A673 (cell line): ENCODE measurements at regions not wholly inside any gene's neighbourhood (a gene's known extent, or its start where the extent isn't known, plus 50 kb on each side); places are given as distances from the start of the nearest gene placed in this dataset.

ENCODE experiments used
- BruUV-seq: library from RNA; stranded (reverse); fragments of 400-500 nt; replicated peaks from 2 replicates; lab custom pipeline; 2021; lab: Mats Ljungman, UMichigan
- CTCF ChIA-PET: fragments of 300-600 bp; sonication (Branson Sonifier 250); formaldehyde crosslinking; loops from one replicate; lab custom pipeline; 2022; ENCODE audit warnings: antibody characterized with exemption; lab: Charles Lee
- POLR2A ChIA-PET: fragments of 300-600 bp; sonication (Branson Sonifier 250); formaldehyde crosslinking; loops from one replicate; lab custom pipeline; 2022; ENCODE audit warnings: antibody characterized with exemption; ENCODE audit not compliant: low non-redundant PET; lab: Charles Lee
- DNase-seq: peaks from one replicate; pipeline ENCODE4 v3.0.0-alpha.2; 2015; ENCODE audit warnings: low spot score
- H3K27ac ChIP-seq: fragments of 200-600 bp; sonication (generic); 2 replicates; pipeline ENCODE4 v1.5.1; 2016; ENCODE audit warnings: mixed run types, low read depth, mild to moderate bottlenecking, mixed read lengths, antibody characterized with exemption, low read length; ENCODE audit not compliant: poor library complexity, severe bottlenecking
- H3K27me3 ChIP-seq: fragments of 200-600 bp; sonication (generic); replicated peaks from 2 replicates; pipeline ENCODE4 v1.6.1; 2017; ENCODE audit warnings: mixed run types, low read depth, mild to moderate bottlenecking, mixed read lengths, antibody characterized with exemption, low read length; ENCODE audit not compliant: insufficient read depth, poor library complexity
- H3K36me3 ChIP-seq: fragments of 200-600 bp; sonication (generic); 2 replicates; pipeline ENCODE4 v1.6.1; 2016; ENCODE audit warnings: mixed run types, mild to moderate bottlenecking, mixed read lengths, antibody characterized with exemption, low read length; ENCODE audit not compliant: insufficient read depth, poor library complexity, severe bottlenecking
- H3K4me1 ChIP-seq: fragments of 200-600 bp; sonication (generic); 2 replicates; pipeline ENCODE4 v1.6.1; 2017; ENCODE audit warnings: mixed run types, mild to moderate bottlenecking, mixed read lengths, antibody characterized with exemption, low read length; ENCODE audit not compliant: insufficient read depth, poor library complexity, severe bottlenecking
- H3K4me3 ChIP-seq: fragments of 200-600 bp; sonication (generic); 2 replicates; pipeline ENCODE4 v1.5.1; 2016; ENCODE audit warnings: low read depth, mixed run types, mild to moderate bottlenecking, mixed read lengths, low read length; ENCODE audit not compliant: poor library complexity, severe bottlenecking
- H3K9me3 ChIP-seq: fragments of 200-600 bp; sonication (generic); 2 replicates; pipeline ENCODE4 v1.6.1; 2016; ENCODE audit warnings: mixed run types, low read depth, mild to moderate bottlenecking, mixed read lengths, antibody characterized with exemption, low read length; ENCODE audit not compliant: poor library complexity, severe bottlenecking
- EZH2 ChIP-seq: fragments of 200-600 bp; sonication (generic); IDR thresholded peaks from 2 replicates; pipeline ENCODE4 v1.6.1; 2017; ENCODE audit warnings: borderline replicate concordance, low read depth, mild to moderate bottlenecking, mixed read lengths, antibody characterized with exemption, low read length; ENCODE audit not compliant: poor library complexity, severe bottlenecking
- intact Hi-C: fragments of 100-400 bp; cut with micrococcal nuclease; formaldehyde crosslinking; loops from one replicate; pipeline ENCODE4 v1.10.0; 2022; ENCODE audit not compliant: unreplicated experiment
- TF ChIP-seq, protein P1 (sequence below): fragments of 300-800, 200-600 bp; sonication (generic); conservative IDR thresholded peaks from 2 replicates; pipeline ENCODE4 v1.5.1; 2017; ENCODE audit warnings: low read depth, mild to moderate bottlenecking, antibody characterized with exemption, low read length, moderate library complexity, mixed read lengths

- Histone ChIP-seq H3K27me3 (no peaks in the 10 kb centered on the region), H3K4me3 (no peak overlapping the region), H3K36me3 (no peaks in the 10 kb centered on the region), H3K4me1 (no peaks in the 10 kb centered on the region), H3K9me3 (no peaks in the 10 kb centered on the region), H3K27ac (no peak overlapping the region)
- intact Hi-C loops = no loop called here
- BruUV-seq = no TSS peak
- no peak for TF ChIP-seq EZH2
- DNase-seq = no peak
- ChIA-PET POLR2A (no interaction called here), CTCF (no interaction called here)
Observed at GRCh38 chr10:83636826-83637225, 502.5 kb upstream of the GHITM start.

- no TSS peak for BruUV-seq
- no peaks in the 10 kb centered on the region for H3K27me3 ChIP-seq
- no peaks in the 10 kb centered on the region for H3K36me3 ChIP-seq
- no peaks in the 10 kb centered on the region for H3K9me3 ChIP-seq
- ChIA-PET CTCF (no interaction called here), POLR2A (no interaction called here)
- TF ChIP-seq, protein P1, sequence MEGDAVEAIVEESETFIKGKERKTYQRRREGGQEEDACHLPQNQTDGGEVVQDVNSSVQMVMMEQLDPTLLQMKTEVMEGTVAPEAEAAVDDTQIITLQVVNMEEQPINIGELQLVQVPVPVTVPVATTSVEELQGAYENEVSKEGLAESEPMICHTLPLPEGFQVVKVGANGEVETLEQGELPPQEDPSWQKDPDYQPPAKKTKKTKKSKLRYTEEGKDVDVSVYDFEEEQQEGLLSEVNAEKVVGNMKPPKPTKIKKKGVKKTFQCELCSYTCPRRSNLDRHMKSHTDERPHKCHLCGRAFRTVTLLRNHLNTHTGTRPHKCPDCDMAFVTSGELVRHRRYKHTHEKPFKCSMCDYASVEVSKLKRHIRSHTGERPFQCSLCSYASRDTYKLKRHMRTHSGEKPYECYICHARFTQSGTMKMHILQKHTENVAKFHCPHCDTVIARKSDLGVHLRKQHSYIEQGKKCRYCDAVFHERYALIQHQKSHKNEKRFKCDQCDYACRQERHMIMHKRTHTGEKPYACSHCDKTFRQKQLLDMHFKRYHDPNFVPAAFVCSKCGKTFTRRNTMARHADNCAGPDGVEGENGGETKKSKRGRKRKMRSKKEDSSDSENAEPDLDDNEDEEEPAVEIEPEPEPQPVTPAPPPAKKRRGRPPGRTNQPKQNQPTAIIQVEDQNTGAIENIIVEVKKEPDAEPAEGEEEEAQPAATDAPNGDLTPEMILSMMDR = no peak
- no peak for TF ChIP-seq EZH2
- DNase-seq = no peak
- intact Hi-C loops = no loop called here
- H3K27ac ChIP-seq = no peak overlapping the region
- no peak overlapping the region for H3K4me3 ChIP-seq
- H3K4me1 ChIP-seq = no peaks in the 10 kb centered on the region
Observed at GRCh38 chr10:83647526-83647925, 491.8 kb upstream of the GHITM start.

- H3K4me1 ChIP-seq = no peaks in the 10 kb centered on the region
- DNase-seq = no peak
- ChIA-PET POLR2A (no interaction called here), CTCF (no interaction called here)
- no TSS peak for BruUV-seq
- no peaks in the 10 kb centered on the region for H3K9me3 ChIP-seq
- H3K36me3 ChIP-seq = no peaks in the 10 kb centered on the region
- TF ChIP-seq, protein P1 = no peak
- TF ChIP-seq EZH2 = no peak
- no peak overlapping the region for H3K27ac ChIP-seq
- intact Hi-C loops = no loop called here
- H3K4me3 ChIP-seq = no peak overlapping the region
- H3K27me3 ChIP-seq = no peaks in the 10 kb centered on the region
Observed at GRCh38 chr10:83648201-83648600, 491.1 kb upstream of the GHITM start.

DNA sequence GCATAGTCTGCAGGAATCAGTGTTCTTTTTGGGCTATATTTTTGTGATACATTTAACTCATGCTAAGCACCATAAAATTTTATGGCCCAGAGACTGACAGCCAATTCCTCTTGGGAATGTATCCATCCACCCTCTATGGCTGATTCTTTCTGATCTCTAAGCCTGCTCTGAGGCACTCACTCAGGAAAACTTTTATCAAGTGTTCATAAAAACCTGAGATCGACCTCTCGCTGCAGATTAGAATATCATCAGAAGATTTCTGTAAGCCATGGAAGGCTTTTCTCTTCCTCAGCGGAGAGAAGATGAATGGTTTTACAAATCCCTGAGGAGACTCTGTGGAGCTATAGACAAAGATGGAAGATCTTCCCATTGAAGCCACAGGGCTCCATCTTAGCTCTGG, 489.8 kb upstream of the GHITM start:
- Histone ChIP-seq H3K9me3 (no peaks in the 10 kb centered on the region), H3K27me3 (no peaks in the 10 kb centered on the region), H3K36me3 (no peaks in the 10 kb centered on the region), H3K4me1 (no peaks in the 10 kb centered on the region), H3K4me3 (no peak overlapping the region), H3K27ac (no peak overlapping the region)
- TF ChIP-seq, protein P1 = no peak
- TF ChIP-seq EZH2 = no peak
- DNase-seq = no peak
- intact Hi-C loops = no loop called here
- ChIA-PET CTCF (no interaction called here), POLR2A (no interaction called here)
- BruUV-seq = no TSS peak
